Dermis blood vessel endothelial cell (primary cell): ENCODE measurements at regions not wholly inside any gene's neighbourhood (a gene's known extent, or its start where the extent isn't known, plus 50 kb on each side); places are given as distances from the start of the nearest gene placed in this dataset.
"Not testable (repeated sequence)": the region's sequence is repeated elsewhere in the genome, so short reads cannot be mapped to it uniquely, and the experiment has no call there.

Experiments
- DNase-seq: peaks from one replicate; pipeline ENCODE4 v3.0.0; 2010

GRCh38 chrX:25442499-25442898, 426.7 kb upstream of the ARX start:
- DNase-seq = no peak

DNA sequence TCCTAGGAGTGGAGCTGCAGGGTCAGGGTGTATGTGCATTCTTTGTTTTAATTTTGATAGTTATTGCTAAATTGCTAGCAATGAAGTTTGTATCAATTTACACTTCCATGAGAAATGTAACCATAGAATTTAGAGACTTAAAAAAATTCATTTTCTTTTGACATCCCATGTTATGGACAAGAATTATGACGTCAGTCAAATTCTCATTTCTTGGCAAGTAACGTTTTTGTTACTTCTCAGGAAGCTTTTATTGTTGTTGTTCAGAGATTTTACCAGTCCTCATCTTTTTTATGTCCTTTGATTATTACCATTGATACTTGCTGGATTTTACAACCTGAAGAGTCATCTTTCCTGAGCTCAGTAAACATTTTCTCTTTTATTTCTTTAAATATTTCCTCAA, 417.5 kb upstream of the ARX start:
- DNase-seq = no peak

DNA sequence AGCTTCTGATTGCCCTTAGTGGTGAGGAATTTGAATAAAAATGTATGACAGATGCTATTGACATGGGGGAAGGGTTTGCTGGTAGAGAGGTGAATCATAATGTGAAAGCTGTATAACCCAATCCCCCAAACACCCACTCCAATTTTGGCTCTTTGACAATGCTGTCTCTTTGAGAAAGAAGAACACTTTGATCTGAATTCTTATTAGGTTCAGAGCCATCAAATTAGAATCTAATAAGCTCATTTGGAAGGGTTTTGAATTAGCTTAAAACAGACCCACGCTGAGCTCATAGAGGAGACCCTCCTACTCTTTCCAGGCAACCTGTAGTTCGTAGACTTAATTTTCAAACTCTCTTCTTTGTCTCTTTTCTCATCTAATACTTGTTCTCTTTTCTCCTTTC, 416.6 kb upstream of the ARX start:
- DNase-seq = no peak

GRCh38 chrX:25427873-25428555, 412.2 kb upstream of the ARX start:
- DNase-seq = no peak

GRCh38 chrX:25404163-25404562, 388.4 kb upstream of the ARX start:
- not testable (repeated sequence) for DNase-seq

- DNase-seq = no peak
Measured at GRCh38 chrX:25389266-25389665, 373.5 kb upstream of the ARX start.

- no peak for DNase-seq
Measured at GRCh38 chrX:25383196-25383595, 367.4 kb upstream of the ARX start.

GRCh38 chrX:25356456-25356855, 340.7 kb upstream of the ARX start:
- no peak for DNase-seq

GRCh38 chrX:25344161-25344936, 328.6 kb upstream of the ARX start:
- DNase-seq = peak; percentile 1

DNA sequence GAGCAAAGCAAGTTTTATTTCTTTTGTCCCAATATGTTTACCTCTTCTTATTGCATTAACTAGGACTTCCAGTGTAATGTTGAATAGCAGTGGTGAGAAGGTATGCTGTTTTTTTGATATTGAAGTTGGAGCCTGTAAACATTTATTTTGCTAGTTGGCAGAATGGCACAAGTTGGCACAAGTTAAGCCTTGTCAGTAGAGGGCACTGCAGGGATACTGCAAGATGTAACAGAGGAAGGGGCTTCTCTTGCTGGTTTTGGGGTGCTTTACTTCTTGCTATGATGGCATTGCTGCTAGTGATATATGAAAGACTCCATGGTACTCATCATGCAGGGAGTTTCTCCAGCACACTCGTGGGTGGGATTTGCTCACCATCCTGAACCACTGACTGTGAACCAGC, 327.3 kb upstream of the ARX start:
- DNase-seq = no peak

DNA sequence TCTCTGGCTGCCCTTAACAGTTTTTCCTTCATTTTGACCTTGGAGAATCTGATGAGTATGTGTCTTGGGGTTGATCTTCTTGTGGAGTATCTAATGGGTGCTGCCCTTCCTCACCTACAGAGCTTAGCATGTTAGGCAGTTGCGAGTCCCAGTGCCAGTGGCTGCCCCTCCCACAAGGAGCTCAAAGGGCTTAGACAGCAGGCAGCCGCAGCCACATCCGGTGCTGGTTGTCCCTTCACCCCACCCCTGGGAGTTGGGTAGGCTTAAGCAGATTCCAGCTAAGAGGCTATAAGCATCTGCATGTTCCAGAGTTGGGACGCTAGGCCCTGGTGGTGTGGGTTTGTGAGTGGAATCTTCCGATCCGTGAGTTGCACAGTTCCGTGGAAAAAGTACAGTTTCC, 322.1 kb upstream of the ARX start:
- DNase-seq = no peak

DNA sequence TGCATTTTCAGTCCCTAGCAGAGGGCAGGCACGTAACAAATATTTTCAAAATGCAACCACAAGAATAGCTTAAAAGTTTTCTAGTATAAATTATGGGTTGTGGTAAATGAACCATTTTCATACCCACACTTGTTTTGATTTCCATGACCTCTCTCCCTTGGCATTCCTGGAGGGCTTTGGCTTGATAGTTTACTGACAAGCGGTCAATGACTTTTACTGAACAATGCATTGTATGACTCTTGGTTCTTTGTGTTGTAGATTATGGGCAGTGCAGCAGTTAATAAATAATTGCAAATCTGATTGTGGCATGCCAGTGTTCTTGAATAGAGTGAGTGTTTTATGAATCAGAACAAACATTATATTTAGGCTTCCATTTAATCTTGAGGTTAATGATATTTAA, 285.2 kb upstream of the ARX start:
- DNase-seq = no peak

GRCh38 chrX:25296850-25297249, 281.1 kb upstream of the ARX start:
- DNase-seq = no peak

GRCh38 chrX:25295466-25295865, 279.7 kb upstream of the ARX start:
- DNase-seq = no peak

DNA sequence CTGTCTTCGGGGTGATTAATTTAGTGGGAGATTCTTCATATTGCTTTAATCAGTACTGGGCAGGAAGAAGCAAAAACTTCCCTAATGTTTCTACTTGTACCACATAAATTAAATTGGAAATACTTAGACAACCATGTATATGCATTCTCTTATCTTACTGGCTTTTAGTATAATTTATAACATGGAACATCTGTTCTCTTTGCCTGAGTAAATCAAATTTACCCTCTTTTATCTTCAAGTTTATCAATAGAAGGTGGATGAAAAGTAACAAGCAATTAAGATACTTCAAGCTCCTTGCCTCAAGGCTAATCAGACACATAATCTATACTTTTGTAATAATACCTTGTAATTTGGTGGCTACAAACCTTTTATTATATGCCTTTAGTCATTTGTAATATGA, 274.4 kb upstream of the ARX start:
- no peak for DNase-seq

GRCh38 chrX:25288676-25289075, 272.9 kb upstream of the ARX start:
- DNase-seq = no peak

DNA sequence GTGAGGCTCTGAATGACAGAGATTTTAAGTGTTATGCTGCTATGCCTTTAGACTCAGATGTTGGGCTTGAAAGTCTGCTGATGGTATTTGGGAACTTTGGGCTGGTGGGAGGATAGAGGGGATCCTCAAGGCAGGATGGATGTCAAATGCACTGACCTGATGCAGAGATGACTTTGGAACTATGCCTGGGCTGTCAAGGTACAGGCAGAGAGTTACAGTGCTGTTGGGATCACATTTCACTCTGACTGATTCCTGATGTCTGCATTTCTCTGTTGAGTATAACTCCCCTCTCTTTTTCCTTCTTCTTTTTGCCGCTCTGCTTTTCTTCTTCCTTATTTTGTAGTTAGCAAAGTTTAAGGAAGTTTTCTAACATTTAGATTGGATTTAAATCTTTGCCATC, 271.8 kb upstream of the ARX start:
- DNase-seq = no peak

DNA sequence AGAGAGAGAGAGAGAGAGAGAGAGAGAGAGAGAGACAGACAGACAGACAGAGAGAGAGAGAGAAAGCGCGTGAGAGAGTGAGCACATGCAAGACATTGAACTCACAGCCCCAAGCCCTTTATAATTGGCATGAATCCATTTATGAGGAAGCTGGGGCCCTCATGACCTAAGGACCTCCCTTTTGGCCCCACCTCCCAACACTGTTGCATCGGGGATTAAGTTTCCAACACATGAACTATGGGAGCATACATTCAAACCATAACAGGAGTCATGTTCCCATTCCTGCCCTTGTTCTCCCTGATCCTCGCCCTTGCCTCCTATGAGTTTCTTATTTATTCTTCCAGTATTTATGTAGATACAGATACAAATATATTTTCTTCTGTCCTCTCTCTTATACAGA, 269.8 kb upstream of the ARX start:
- DNase-seq = no peak

DNA sequence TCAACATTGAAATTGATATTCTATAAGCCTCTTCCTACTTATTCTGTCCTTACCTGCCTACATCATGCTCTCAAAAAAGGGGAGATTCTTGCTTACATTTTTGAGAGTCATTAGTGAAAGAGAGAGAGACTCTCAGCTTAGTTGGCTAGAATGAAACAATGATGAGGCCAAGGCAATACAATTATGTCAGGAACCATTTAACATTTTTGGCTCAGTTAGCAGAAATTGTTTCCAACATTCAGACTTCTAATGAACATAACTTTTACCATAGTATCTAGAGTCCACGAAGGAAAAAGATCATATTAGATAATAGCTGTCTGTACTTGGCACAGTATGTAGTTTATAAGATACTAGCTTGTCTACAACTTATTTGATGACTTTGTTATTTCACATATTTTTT, 263.7 kb upstream of the ARX start:
- no peak for DNase-seq

DNA sequence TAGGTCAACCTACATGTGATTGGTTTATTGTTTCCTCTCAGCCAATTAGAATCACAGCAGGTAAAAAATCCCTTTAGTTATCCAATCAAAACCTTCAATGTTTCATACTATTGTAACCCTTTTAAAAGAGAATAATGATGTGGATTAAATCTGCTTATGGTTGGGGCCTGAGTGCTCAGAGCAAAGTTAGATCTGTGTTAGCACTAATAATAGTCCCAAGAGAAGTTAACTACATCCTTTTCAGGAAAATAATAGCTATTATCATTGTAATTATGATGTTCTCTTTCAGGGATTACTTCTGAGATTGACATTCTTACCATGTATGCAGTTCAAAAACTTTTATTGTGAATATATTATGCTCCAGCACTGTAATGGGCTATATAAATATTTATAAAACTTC, 262.6 kb upstream of the ARX start:
- DNase-seq = no peak

DNA sequence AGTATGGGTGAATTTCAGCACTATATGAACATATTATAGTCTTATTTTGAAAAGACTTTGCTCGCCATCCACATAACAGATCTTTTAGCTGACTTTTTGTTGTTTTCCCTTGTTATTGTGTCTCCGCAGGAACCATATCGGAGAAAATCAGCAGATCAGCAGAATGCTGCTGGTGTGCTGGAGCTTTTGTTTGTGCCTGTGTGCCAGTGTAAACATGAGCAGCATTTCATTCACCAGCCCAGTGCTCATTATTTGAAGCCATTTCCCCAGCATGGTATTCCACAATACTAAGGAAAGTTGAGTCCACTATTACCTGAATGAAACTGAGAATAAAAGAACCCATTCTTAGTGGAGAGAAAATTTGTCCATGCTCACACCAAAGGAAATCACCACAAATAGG, 261.8 kb upstream of the ARX start:
- DNase-seq = no peak

GRCh38 chrX:25275159-25275558, 259.4 kb upstream of the ARX start:
- DNase-seq = no peak

DNA sequence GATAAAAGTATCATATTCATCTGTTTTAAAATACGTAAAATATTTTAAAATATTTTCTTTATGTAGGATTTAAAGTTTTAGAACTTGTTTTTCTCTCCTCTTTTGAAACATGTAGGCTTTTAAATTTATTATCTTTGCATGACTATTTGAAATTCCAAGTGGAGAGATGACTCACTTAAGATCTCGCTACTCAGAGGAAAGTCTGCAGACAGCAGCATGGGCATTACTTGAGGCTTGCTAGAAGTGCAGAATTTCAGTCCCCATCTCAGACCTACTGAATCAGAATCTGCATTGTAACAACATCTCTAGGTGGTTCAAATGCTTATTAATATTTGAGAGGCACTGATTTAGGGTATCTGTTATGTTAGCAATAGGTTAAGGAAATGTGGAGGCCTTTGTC, 225.7 kb upstream of the ARX start:
- no peak for DNase-seq

DNA sequence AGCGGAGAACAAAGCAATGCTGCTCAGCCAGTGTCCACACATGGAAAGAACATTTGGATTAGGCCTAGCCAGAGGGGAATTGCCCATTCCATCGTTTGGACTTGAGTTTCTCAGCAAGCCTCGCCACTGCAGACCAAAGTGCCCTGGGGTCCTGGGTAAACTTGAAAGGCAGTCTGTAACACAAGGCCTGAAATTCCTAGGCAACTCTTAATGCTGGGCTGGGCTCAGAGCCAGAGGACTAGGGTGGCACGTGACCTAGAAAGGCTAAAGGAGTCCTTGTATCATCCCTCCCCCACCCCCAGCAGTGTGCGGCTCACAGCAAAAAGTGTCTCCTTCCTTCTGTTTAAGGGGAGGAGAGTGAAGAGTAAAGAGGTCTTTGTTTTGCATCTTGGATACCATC, 210.4 kb upstream of the ARX start:
- DNase-seq = no peak

GRCh38 chrX:25219480-25219879, 203.7 kb upstream of the ARX start:
- no peak for DNase-seq
